ENCODE measurements at regions not wholly inside any gene's neighbourhood (a gene's known extent, or its start where the extent isn't known, plus 50 kb on each side); places are given as distances from the start of the nearest gene placed in this dataset.

DNA sequence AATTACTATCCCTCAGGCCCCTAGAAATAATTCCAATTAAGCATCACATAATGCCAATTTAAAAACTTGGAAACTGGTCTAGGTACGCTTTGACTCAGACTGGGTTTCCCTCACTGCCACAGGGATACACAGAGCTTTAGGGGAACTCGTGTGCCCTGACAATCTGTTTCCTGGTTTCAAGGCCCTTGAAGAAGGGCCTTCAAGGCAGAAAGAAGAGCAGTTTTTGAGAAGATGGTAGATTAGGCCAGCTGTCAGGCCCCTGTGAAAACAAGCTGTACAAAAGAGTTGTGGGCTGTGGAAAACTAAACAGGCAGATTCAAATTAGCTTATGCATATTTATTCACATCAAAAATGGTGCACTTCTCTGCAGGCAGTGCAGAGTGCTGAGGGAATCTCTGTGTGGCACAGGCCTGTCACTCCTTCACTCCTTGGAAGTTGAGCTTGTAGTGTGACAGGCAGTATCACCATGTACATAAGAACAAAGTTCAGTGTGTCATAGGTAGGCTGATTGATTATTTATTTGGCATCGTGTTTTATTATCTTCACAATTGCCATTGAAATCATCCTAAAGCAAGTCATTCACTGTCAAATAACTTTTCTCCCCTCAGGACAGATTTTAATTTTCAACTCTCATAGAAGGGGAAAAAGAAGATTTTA is 614.4 kb upstream of the GYPC start:
- no peak for TF ChIP-seq FOXK2 (IDR thresholded peaks at IDR 0.05)
- TF ChIP-seq SP1 (IDR thresholded peaks at IDR 0.05) = no peak
- TF ChIP-seq TARDBP (IDR thresholded peaks at IDR 0.05) = no peak
- no peak for TF ChIP-seq SUZ12 (IDR thresholded peaks at IDR 0.05)
- no peak for TF ChIP-seq HDGF (IDR thresholded peaks at IDR 0.05; ENCODE audit: borderline replicate concordance)
- no peak for TF ChIP-seq ZNF384 (IDR thresholded peaks at IDR 0.05)
- TF ChIP-seq FOXM1 (IDR thresholded peaks at IDR 0.05; ENCODE audit: borderline replicate concordance) = no peak
- no peak for TF ChIP-seq BHLHE40 (IDR thresholded peaks at IDR 0.05; ENCODE audit: borderline replicate concordance)
- no peak for TF ChIP-seq CTBP1 (IDR thresholded peaks at IDR 0.05; ENCODE audit: borderline replicate concordance)

Measured in HEK293T (cell line).